Liver (tissue), 3 donors: ENCODE measurements at regions not wholly inside any gene's neighbourhood (a gene's known extent, or its start where the extent isn't known, plus 50 kb on each side); places are given as distances from the start of the nearest gene placed in this dataset.

Experiments
- FOXA1 ChIP-seq: IDR thresholded peaks from 2 replicates; pipeline ENCODE4 v1.6.1; 2016; ENCODE audit warnings: antibody characterized with exemption
- TAF1 ChIP-seq: conservative IDR thresholded peaks from 2 replicates; pipeline ENCODE4 v1.6.1; 2016; ENCODE audit warnings: antibody characterized with exemption, mild to moderate bottlenecking
- YY1 ChIP-seq: IDR thresholded peaks from 2 replicates; pipeline ENCODE4 v1.6.1; 2016; ENCODE audit warnings: antibody characterized with exemption, mild to moderate bottlenecking
- TF ChIP-seq, protein P1 (sequence below): fragments of 150-350 bp; IDR thresholded peaks from 2 replicates; pipeline ENCODE4 v1.5.1; 2017; ENCODE audit warnings: improper control_type of control experiment, low read depth, low read length; ENCODE audit not compliant: missing input control
- donor health status: healthy.
- donor health status: healthy.

DNA sequence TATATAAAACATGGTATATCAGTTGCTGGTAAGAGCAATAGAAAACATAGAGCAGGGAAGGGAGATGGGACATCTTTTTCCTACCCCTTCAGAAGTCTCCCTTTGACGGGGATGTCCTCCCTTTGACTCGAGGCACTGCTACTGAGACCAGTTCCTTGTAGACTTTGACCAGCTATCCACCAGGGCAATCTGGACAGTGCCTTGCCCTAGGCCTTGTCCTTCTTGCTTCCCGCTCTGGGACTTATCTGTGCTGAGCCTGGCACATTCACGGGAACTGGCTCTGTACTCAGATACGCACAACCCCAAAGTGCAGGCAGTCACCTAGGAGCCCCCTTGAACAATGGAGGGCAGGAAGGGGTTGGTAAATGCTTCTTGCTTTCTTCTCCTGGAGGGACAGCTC lies 116.6 kb upstream of the ANKH start:
- TF ChIP-seq, protein P1, sequence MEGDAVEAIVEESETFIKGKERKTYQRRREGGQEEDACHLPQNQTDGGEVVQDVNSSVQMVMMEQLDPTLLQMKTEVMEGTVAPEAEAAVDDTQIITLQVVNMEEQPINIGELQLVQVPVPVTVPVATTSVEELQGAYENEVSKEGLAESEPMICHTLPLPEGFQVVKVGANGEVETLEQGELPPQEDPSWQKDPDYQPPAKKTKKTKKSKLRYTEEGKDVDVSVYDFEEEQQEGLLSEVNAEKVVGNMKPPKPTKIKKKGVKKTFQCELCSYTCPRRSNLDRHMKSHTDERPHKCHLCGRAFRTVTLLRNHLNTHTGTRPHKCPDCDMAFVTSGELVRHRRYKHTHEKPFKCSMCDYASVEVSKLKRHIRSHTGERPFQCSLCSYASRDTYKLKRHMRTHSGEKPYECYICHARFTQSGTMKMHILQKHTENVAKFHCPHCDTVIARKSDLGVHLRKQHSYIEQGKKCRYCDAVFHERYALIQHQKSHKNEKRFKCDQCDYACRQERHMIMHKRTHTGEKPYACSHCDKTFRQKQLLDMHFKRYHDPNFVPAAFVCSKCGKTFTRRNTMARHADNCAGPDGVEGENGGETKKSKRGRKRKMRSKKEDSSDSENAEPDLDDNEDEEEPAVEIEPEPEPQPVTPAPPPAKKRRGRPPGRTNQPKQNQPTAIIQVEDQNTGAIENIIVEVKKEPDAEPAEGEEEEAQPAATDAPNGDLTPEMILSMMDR: no peak
- TF ChIP-seq YY1 (no peak), FOXA1 (no peak), TAF1 (no peak)
